Vagina (tissue), 2 donors: ENCODE measurements at regions not wholly inside any gene's neighbourhood (a gene's known extent, or its start where the extent isn't known, plus 50 kb on each side); places are given as distances from the start of the nearest gene placed in this dataset.
"Not testable (repeated sequence)": the region's sequence is repeated elsewhere in the genome, so short reads cannot be mapped to it uniquely, and the experiment has no call there.

Source experiments
- DNase-seq, 2 donors: peaks; one replicate each; pipeline ENCODE4 v3.0.0-alpha.2; 2017; ENCODE audit errors: extremely low spot score in 2 of 2
- H3K27ac ChIP-seq: fragments of 200-600 bp; sonication (generic); one replicate; pipeline ENCODE4 v1.5.1; 2019
- H3K27me3 ChIP-seq: fragments of 200-600 bp; sonication (generic); one replicate; pipeline ENCODE4 v1.5.1; 2019
- H3K36me3 ChIP-seq, 2 donors: fragments of 200-600 bp; sonication (generic); one replicate each; pipeline ENCODE4 v1.5.1; 2017 to 2019
- H3K4me1 ChIP-seq: fragments of 200-600 bp; sonication (generic); one replicate; pipeline ENCODE4 v1.5.1; 2019
- H3K4me3 ChIP-seq, 2 donors: fragments of 200-600 bp; sonication (generic); 1 replicate in 1 of 2; 2 replicates in 1 of 2; pipeline ENCODE4 v1.5.1; 2016 to 2019
- H3K9me3 ChIP-seq: fragments of 200-600 bp; sonication (generic); one replicate; pipeline ENCODE4 v1.5.1; 2019
- POLR2A ChIP-seq, 2 donors: fragments of 450-650 bp; IDR thresholded peaks; one replicate each; pipeline ENCODE4 v1.6.1; 2017; ENCODE audit warnings: antibody characterized with exemption in 2 of 2, mild to moderate bottlenecking in 2 of 2, moderate library complexity in 2 of 2
- POLR2AphosphoS5 ChIP-seq, 2 donors: sonication (generic); formaldehyde crosslinking; IDR thresholded peaks; one replicate each; pipeline ENCODE4 v1.9.0; 2017; ENCODE audit warnings: antibody characterized with exemption in 2 of 2, mild to moderate bottlenecking in 2 of 2, low read depth in 1 of 2; ENCODE audit not compliant: insufficient read depth in 1 of 2
- intact Hi-C: fragments of 100-400 bp; cut with DNase I; formaldehyde crosslinking; loops from one replicate; pipeline ENCODE4 v1.15.1; 2023
- TF ChIP-seq, protein P1 (sequence below), 3 experiments: fragments of 450-650 bp in 2 of 3; fragments of 200-600 bp in 1 of 3; sonication (generic) in 1 of 3; IDR thresholded peaks; one replicate each; pipeline ENCODE4 v1.5.1; 2017 to 2019; ENCODE audit warnings: antibody characterized with exemption in 3 of 3, mild to moderate bottlenecking in 2 of 3, moderate library complexity in 2 of 3

DNA sequence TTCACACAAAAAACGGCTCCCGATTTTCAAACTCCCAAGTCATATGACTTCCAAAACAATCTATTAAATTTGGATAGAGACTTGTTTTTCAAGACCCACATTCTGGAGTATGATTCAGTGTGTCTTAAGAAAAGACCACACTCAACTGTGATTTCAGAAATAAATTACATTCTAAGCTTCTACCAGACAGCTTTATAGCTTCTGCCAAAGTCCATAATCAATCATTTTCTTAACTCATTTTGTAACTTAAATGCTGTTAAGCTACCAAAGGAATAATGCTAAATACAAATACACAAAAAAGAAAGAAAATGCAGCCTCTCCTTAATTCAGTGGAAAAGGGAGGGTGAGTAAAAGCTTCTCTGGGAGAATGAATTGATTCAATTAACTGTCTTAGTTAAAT is 192.3 kb upstream of the P2RY1 start:
- H3K36me3 ChIP-seq = no peaks in the 10 kb centered on the region
- H3K4me1 ChIP-seq = peaks cover 21% of the 10 kb centered on the region
- no peak overlapping the region for H3K27ac ChIP-seq
- H3K27me3 ChIP-seq = no peaks in the 10 kb centered on the region
- no peaks in the 10 kb centered on the region for H3K9me3 ChIP-seq
- TF ChIP-seq, protein P1, sequence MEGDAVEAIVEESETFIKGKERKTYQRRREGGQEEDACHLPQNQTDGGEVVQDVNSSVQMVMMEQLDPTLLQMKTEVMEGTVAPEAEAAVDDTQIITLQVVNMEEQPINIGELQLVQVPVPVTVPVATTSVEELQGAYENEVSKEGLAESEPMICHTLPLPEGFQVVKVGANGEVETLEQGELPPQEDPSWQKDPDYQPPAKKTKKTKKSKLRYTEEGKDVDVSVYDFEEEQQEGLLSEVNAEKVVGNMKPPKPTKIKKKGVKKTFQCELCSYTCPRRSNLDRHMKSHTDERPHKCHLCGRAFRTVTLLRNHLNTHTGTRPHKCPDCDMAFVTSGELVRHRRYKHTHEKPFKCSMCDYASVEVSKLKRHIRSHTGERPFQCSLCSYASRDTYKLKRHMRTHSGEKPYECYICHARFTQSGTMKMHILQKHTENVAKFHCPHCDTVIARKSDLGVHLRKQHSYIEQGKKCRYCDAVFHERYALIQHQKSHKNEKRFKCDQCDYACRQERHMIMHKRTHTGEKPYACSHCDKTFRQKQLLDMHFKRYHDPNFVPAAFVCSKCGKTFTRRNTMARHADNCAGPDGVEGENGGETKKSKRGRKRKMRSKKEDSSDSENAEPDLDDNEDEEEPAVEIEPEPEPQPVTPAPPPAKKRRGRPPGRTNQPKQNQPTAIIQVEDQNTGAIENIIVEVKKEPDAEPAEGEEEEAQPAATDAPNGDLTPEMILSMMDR (IDR thresholded peaks at IDR 0.05) = no peak
- TF ChIP-seq POLR2AphosphoS5 (IDR thresholded peaks at IDR 0.05; ENCODE audit: insufficient read depth in 1 of 2, low read depth in 1 of 2) = no peak
- intact Hi-C loops = no loop called here
- DNase-seq = no peak
- no peak overlapping the region for H3K4me3 ChIP-seq

DNA sequence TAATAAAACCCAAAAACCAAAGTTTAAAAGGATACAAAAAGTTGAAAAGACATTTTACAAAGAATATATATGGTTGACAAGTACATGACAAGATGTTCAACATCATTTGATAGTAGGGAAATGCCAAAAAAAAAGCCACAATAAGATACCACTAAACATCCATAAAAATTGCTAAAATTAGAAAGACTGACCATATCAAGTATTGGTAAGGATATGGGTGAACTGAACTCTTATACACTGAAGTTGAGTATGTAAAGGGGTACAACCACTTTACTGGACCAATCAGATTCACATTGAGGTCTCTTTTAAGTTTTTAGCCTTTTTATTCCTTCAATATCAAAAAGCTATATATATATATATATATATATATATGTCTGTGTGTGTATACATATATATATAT is 190.5 kb upstream of the P2RY1 start:
- TF ChIP-seq, protein P1 (IDR thresholded peaks at IDR 0.05) = no peak
- Histone ChIP-seq H3K27me3 (no peaks in the 10 kb centered on the region), H3K9me3 (no peaks in the 10 kb centered on the region), H3K36me3 (no peaks in the 10 kb centered on the region), H3K4me1 (peaks cover 13% of the 10 kb centered on the region), H3K4me3 (no peak overlapping the region), H3K27ac (no peak overlapping the region)
- intact Hi-C loops = no loop called here
- DNase-seq = no peak

DNA sequence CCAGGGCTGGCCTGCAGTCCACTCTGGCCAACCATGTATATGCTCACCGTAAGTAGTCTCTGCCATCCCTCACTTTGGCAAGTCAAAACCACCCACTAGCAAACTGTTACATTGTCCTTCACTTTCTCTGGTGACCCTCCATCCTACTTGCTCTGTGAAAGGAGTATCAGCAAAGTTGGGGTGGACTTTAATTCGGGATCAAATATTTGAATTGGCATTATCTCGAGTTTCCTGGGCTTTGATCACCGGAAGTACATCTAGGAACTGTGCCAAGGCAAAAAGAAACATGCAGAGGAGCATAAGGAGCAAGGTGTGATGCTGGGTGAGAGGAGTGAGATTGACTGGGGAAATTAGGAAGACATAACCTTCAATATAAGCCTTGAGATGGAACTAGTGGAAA is 188.9 kb upstream of the P2RY1 start:
- H3K4me1 ChIP-seq = peaks cover 13% of the 10 kb centered on the region
- no peaks in the 10 kb centered on the region for H3K36me3 ChIP-seq
- TF ChIP-seq, protein P1 (IDR thresholded peaks at IDR 0.05) = no peak
- TF ChIP-seq POLR2A (IDR thresholded peaks at IDR 0.05) = no peak

DNA sequence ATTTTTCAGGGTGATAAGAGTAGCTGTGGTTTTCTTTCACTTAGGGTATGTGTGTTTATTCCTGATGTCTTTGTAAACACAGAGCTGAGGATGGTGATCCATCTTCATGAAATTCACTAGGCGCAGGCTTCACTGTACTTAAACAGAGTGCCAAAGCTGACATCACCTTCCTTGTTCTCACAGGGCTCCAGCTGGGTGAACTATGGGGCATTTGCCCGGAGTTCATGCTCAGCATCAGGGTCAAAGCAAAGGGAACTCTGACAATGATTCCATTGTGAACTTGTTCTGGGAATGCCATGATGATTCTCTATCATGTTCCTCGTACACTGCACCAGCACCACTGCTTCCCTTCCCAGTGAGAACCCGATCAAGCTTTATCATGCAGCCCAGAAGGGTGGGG is 184.8 kb upstream of the P2RY1 start:
- no peak overlapping the region for H3K4me3 ChIP-seq

More for the DNA sequence above, 188.9 kb upstream of the P2RY1 start:
- no peaks in the 10 kb centered on the region for H3K9me3 ChIP-seq
- no peaks in the 10 kb centered on the region for H3K27me3 ChIP-seq
- H3K4me3 ChIP-seq = no peak overlapping the region
- no peak for DNase-seq
- intact Hi-C loops = no loop called here
- no peak overlapping the region for H3K27ac ChIP-seq

DNA sequence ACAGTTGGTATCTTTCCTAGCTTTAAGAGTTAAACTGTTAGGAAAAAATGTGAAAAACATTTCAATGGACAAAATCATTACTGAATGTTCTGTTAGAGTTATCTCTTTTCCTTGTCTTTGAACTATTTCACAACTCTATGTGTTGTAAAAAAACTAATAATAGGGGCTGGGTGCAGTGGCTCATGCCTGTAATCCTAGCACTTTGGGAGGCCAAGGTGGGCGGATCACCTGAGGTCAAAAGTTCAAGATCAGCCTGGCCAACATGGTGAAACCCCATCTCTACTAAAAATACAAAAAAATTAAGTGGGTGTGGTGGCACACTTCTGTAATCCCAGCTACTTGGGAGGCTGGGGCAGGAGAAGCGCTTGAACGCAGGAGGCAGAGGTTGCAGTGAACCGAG is 184.0 kb upstream of the P2RY1 start:
- H3K9me3 ChIP-seq, H3K27me3 ChIP-seq, H3K27ac ChIP-seq, H3K4me3 ChIP-seq, intact Hi-C loops, H3K36me3 ChIP-seq, DNase-seq, H3K4me1 ChIP-seq: not testable (repeated sequence)

More for the DNA sequence above, 184.8 kb upstream of the P2RY1 start:
- Histone ChIP-seq H3K4me1 (no peaks in the 10 kb centered on the region), H3K27ac (no peak overlapping the region), H3K9me3 (no peaks in the 10 kb centered on the region), H3K36me3 (no peaks in the 10 kb centered on the region), H3K27me3 (no peaks in the 10 kb centered on the region)
- TF ChIP-seq, protein P1 (IDR thresholded peaks at IDR 0.05) = no peak
- TF ChIP-seq POLR2AphosphoS5 (IDR thresholded peaks at IDR 0.05; ENCODE audit: insufficient read depth in 1 of 2, low read depth in 1 of 2) (no peak), POLR2A (IDR thresholded peaks at IDR 0.05) (no peak)
- DNase-seq = no peak
- intact Hi-C loops = no loop called here
